HG03103 (cell line): ENCODE measurements at regions not wholly inside any gene's neighbourhood (a gene's known extent, or its start where the extent isn't known, plus 50 kb on each side); places are given as distances from the start of the nearest gene placed in this dataset.

Experiments used
- ATAC-seq: cut with Tn5 transposase; IDR thresholded peaks from one replicate; pipeline ENCODE4 v1.9.1; 2021; ENCODE audit warnings: low read depth; ENCODE audit not compliant: unreplicated experiment

- no peak for ATAC-seq
Observed at GRCh38 chr5:143992496-143992895, 178.0 kb downstream of the YIPF5 start.

- ATAC-seq, result no peak
Observed at GRCh38 chr5:144002876-144003275, 167.6 kb downstream of the YIPF5 start.

- ATAC-seq, result no peak
Observed at GRCh38 chr5:144003636-144004035, 166.8 kb downstream of the YIPF5 start.

- ATAC-seq, result no peak
Observed at GRCh38 chr5:144004146-144004545, 166.3 kb downstream of the YIPF5 start.

GRCh38 chr5:144004751-144005150 lies 165.7 kb downstream of the YIPF5 start:
- ATAC-seq, result no peak

GRCh38 chr5:144009116-144009515 lies 161.3 kb downstream of the YIPF5 start:
- ATAC-seq, result no peak

- no peak for ATAC-seq
Observed at GRCh38 chr5:144011388-144011787, 159.1 kb downstream of the YIPF5 start.

- ATAC-seq, result no peak
Observed at GRCh38 chr5:144013816-144014215, 156.6 kb downstream of the YIPF5 start.

- no peak for ATAC-seq
Observed at GRCh38 chr5:144015961-144016360, 154.5 kb downstream of the YIPF5 start.

- no peak for ATAC-seq
Observed at GRCh38 chr5:144017119-144017518, 153.3 kb downstream of the YIPF5 start.

GRCh38 chr5:144017631-144018030 lies 152.8 kb downstream of the YIPF5 start:
- no peak for ATAC-seq

GRCh38 chr5:144024090-144024489 lies 146.4 kb downstream of the YIPF5 start:
- ATAC-seq, result no peak

GRCh38 chr5:144024545-144024944 lies 145.9 kb downstream of the YIPF5 start:
- no peak for ATAC-seq

GRCh38 chr5:144026286-144026685 lies 144.2 kb downstream of the YIPF5 start:
- ATAC-seq, result no peak

GRCh38 chr5:144028058-144028457 lies 142.4 kb downstream of the YIPF5 start:
- ATAC-seq, result no peak

- ATAC-seq, result no peak
Observed at GRCh38 chr5:144028636-144029035, 141.8 kb downstream of the YIPF5 start.

- ATAC-seq, result no peak
Observed at GRCh38 chr5:144030904-144031303, 139.6 kb downstream of the YIPF5 start.

- no peak for ATAC-seq
Observed at GRCh38 chr5:144032375-144032774, 138.1 kb downstream of the YIPF5 start.

GRCh38 chr5:144033486-144033885 lies 137.0 kb downstream of the YIPF5 start:
- no peak for ATAC-seq

GRCh38 chr5:144035046-144035740 lies 135.3 kb downstream of the YIPF5 start:
- no peak for ATAC-seq

GRCh38 chr5:144036476-144036875 lies 134.0 kb downstream of the YIPF5 start:
- ATAC-seq, result no peak

- ATAC-seq, result no peak
Observed at GRCh38 chr5:144040615-144041305, 129.7 kb downstream of the YIPF5 start.
